Globus pallidus (tissue), 1 donor: ENCODE measurements at regions not wholly inside any gene's neighbourhood (a gene's known extent, or its start where the extent isn't known, plus 50 kb on each side); places are given as distances from the start of the nearest gene placed in this dataset.
"Not testable (repeated sequence)": the region's sequence is repeated elsewhere in the genome, so short reads cannot be mapped to it uniquely, and the experiment has no call there.

Source experiments
- DNase-seq: peaks from one replicate; pipeline ENCODE4 v3.0.0-alpha.2; 2015; ENCODE audit warnings: low spot score

DNA sequence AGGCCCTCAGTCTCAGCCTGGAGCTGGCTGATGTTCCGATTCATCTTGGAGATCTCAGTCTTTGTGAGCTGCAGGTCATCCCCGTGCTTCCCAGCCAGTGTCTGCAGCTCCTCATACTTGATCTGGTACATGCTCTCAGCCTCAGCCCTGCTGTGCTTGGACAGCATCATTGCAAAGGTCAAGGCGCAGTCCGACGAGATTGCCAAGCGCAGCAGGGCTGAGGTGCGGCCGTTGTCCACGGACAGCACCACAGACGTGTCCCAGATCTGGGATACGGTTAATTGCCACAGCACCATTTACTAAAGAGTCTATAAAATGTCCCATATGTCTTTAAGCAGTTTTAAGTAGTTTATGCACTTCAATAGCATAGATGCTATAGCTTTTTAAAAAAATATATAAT, 965.7 kb downstream of the FSCB start:
- DNase-seq, result no peak

DNA sequence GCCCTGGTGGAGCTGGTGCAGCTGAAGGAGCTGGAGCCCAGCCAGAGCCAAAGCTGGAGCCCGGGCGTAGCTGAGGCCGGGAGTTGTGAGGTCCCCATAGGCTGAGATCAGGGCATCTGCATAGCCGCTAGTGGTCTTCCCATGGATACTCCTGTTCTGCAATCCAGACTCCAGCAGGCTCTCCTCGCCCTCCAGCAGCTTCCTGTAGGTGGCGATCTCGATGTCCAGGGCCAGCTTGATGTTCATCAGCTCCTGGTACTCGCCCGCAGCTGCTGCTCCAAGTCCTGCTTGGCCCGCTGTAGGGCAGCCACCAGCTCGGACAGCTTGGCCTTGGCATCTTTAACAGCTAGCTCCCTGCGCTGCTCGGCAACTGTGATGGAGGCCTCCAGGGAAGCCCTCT, 966.1 kb downstream of the FSCB start:
- DNase-seq, result no peak

DNA sequence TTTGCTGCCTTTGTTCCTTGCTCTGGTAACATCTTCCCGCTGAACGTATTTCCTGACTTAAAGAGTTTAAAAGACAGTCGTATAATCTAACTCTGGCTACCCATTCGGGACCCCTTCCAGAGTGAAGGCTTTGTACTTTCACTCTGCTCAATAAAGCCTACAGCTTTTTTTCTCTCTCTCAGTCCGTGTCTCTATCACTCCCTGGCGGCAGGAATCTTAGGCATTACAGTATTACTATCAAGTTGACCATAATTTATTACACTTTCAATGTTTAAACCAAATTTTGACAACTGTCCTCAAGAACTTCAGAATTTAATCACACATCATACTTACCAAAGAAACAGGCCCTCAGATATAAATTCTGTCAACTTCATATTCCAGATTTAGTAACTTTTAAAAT, 967.9 kb downstream of the FSCB start:
- DNase-seq, result no peak

DNA sequence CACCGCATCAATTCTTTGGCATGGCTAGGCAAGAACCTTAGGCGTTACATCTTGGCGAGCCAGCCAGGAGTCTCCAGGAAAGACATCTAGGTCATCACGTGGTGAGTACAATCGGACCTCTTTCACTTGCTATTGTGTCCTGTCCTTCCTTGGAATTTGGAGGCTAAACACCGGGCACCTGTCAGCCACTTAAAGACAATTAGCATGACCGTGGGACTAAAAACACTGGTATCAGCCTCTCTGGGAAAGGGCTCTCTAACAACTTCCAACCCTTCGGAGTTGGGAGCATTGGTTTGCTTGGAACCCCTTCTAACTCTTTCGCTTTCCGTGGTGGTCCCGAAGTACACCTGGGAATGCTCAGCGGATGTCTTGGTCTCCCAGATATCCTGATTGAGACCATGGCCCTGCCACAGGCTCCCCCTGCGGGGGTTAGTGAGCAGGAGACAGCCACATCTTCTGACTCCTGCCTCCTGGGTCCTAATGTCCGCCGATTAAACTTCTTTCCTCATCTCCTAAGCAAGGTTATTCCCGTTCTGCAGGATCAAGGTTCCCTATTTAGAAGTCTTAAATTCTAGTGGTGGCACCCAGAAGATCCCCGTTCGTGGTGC, 971.7 kb downstream of the FSCB start:
- DNase-seq, result no peak

DNA sequence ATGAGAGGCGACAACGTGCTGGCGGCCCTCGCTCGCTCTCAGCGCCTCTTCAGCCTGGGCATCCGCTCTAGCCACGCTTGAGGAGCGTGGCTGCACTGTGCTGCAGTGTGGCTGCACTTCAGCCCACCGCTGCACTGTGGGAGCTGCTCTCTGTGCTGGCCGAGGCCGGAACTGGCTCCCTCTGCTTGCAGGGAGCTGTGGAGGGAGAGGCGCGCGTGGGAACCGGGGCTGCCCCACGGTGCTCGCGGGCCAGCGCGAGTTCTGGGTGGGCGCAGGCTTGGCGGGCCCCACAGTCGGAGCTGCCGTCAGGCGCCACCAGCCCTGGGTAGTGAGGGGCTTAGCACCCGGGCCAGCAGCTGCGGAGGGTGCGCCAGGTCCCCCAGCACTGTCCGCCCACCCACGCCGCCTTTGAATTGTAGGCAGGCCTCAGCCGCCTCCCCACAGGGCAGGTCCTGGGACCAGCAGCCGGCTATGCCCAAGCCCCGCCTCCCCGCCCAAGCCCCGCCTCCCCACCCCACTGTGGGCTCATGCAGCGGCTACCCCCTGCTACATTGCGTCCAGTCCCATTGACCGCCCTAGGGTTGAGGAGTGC, 974.2 kb downstream of the FSCB start:
- no peak for DNase-seq

DNA sequence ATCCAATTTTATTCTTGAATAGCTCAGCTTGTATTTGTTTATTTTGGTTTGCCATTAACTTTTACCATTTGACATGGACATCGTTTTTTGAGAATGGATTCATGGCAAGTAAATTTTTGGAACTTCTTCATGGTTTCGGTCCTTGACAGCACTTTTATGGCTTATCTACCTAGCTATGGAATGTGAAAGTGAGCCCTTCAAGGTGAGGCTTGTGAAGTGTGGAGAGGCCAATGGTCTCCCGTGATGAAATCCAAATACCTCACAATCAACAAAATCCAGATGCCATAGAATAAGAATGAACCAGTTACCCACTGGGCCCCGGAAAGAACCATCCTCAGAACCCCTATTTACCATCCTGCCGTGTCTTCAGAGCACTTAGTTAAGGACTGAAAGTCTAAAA, 978.8 kb downstream of the FSCB start:
- no peak for DNase-seq

DNA sequence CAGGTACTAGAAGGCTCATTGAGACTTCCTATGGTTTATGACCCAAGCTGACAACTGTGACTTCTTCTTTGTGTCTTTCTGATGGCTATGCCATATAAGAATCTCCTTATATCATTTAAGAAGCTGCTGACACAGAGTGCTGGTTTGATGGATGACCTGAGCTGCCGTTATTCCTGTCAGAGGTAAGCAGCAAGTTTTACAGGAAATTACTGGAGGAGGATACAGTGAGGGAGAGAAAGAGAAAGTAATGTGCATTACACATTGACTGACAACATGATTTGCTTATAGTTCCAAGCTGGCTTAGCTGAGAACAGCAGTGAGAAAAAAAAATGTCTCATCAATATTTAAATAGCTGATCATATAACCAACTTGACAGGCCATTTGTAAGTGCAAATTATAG, 981.4 kb downstream of the FSCB start:
- no peak for DNase-seq

DNA sequence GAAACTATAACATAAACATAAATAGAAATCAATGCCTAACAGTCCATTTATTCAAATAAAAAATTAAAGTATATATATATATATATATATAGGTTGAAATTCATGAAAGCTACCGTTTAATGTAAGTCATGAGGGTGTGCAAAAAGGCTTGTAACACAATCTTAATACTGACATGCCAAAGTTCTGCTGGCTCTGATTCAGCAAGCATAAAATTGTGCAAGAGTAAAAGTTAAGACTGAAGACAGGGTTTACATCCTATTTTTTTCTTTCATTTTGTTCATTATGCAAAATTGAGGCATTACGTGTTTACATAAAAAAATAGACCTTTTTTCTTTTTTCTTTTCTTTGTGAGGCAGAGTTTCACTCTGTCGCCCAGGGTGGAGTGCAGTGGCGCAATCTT, 984.2 kb downstream of the FSCB start:
- no peak for DNase-seq

DNA sequence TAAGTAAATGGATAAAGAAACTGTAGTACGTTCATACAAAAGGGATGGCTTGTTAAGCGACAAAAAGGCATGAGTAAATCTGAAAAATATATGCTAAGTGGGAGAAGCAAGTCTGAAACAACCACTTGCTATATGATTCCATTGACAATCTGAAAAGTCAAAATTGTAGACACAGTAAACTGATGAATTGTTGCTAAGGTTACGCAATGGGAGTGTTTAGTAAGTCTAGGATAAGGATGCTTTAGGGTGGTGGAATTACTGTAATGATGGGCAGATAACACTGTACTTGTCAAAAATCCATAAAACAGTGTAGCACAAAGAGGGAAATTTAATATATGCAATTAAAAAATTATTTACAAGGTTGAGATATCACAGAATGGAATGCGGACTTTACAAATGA, 984.9 kb downstream of the FSCB start:
- DNase-seq, result no peak

DNA sequence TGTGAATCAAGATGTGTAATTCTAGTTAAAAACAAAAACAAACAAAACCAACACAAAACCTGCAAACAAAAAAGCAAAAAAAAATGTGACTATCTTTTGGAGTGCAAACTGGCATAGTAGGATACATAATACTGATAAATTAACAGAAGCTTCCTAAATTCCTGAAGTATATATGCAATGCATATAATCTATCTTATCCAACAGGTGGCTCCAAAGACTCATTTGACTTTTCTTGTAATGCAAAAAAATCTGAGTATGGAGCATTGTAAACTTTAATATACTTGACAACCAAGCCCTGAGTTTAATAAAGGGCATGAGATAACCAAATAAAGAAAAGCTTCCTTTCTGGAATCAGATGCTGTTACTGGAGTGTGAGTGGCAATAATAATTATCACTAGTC, 1003.6 kb downstream of the FSCB start:
- DNase-seq, result no peak

DNA sequence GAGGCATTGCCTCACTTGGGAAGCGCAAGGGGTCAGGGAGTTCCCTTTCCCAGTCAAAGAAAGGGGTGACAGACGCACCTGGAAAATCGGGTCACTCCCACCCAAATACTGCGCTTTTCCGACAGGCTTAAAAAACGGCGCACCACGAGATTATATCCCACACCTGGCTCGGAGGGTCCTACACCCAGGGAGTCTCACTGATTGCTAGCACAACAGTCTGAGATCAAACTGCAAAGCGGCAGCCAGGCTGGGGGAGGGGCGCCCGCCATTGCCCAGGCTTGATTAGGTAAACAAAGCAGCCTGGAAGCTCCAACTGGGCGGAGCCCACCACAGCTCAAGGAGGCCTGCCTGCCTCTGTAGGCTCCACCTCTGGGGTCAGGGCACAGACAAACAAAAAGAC, 1014.7 kb downstream of the FSCB start:
- not testable (repeated sequence) for DNase-seq

DNA sequence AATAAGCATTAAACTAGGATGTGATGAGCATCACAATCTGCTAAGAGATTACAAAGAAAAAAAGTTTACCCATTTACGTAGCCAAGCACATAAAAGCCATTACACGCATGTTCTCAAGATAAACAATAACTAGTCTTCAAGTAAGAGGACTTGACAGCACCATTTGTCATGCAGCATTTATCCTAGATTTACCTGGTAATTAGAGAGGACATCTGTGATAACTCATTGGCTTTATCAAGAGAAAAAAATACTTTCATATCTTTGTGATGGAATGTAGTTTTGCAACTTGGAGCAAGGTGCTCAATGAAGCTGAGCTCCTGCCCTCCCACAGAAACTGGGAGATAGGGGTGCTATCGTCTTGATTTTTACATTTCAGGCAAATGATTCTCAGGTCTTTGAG, 1023.7 kb downstream of the FSCB start:
- DNase-seq, result no peak

DNA sequence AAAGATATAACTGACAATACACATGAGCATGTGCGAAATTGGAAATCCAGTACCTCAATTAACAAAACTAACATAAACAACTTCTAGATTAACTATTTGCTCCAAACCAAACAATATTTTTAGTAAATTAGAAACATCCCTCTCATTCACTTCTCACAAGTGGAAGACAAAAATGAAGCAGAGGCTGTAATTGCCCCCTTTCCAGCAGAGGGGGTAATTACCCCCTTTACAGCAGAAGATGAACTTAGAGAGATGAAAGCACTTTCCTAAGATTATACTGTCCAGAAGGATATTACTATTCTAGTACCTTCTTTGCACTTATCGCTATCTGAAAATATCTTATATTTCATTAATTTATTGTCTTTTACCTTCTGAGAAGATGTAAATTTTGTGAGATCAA, 1025.2 kb downstream of the FSCB start:
- DNase-seq, result no peak

DNA sequence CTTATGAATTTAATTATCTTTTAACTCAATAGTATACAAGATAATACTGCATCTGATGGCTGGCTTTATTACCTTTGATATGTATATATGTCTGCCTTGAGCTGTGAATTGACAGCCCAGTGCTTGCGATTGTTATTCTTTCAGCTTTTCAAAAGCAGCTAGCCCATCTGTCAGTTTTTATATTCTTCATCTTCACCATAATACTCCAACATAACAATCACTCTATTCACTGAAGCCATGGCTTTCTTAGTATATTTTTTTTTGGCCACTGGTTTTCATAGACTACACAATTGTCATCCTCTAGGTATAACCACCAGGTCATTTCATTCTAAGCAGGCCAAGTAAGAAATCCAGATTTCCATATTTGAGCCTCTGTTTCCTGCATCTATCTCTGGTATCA, 1026.1 kb downstream of the FSCB start:
- DNase-seq, result no peak

DNA sequence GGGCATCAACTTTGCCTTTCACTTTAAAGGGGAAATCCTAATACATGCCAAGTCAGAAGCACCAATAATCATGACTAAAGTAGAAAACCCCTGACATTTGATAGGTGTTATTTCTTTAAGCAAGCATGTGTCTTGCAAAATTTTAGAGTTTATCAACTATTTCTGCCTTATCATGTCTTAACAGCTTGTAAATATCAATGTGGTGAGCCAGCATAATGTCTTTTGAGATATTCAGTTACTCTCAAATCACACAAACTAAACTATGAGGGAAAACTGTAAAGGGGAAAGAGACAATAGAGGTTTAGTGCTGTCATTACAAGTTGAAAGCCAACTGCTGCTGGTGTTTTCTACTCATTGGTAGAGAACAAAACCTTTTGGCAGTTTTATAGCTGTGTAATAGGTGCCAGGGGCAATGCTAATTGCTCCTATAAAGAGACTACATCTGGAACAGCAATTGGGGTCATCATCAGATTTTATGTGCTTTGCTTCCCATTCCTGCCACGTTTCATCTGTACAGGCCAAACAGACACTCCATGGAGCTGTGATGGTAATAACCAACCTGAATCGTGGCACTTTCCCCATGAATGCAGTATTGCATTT, 1027.4 kb downstream of the FSCB start:
- DNase-seq, result no peak

DNA sequence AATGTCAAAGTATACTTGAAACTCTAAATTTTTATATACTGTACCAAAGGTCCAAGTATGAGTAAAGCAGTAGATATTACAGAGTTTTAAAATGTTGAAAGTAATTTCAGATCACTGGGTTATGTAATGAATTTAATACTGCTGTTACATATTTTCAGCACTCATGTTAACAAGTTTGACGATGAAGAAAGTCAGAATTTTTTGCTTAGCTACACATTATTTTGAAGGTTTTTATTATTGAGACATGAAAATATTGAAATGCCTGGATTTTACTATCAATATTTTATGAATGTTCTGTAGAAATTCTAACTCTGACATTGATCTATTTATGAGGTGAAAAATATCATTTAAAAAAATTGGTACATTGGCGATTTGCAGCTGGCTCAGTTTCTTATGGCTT, 1030.3 kb downstream of the FSCB start:
- DNase-seq, result no peak

DNA sequence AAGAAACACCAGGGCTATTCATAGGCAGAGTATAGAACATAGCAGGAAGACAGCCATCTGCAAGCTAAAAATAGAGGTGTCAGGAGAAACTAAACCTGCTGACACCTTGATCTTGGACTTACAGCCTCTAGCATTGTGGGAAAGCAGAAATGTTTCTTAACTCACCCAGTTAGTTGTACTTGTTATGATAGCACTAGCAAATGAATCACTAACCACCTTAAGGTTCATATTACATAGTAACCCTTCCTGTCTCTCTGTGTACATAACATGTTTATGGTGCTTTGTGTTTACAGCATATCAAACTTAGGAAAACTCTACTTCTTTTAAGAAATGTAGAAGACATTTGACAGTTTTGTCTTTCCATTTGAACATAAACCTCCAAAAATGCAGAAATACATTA, 1031.3 kb downstream of the FSCB start:
- DNase-seq, result no peak

DNA sequence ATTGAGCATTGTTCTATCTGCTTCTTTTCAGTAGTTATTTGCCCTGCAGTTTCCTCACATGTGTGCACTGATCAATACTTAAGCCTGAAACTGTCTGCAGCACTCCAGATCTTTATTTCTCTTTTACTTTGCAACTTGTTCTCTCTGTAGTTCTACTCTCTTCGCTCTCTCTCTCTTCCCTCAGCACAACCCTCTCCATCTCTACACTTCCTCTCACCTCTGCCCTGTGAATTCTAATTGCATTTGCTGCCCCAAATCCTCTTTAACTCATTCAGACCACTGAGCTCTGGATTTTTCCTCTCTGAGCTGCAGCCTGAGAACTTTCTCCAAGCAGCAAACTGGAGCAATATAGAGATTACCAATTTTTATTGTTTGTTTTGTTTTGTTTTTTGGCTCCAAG, 1035.5 kb downstream of the FSCB start:
- DNase-seq, result no peak

DNA sequence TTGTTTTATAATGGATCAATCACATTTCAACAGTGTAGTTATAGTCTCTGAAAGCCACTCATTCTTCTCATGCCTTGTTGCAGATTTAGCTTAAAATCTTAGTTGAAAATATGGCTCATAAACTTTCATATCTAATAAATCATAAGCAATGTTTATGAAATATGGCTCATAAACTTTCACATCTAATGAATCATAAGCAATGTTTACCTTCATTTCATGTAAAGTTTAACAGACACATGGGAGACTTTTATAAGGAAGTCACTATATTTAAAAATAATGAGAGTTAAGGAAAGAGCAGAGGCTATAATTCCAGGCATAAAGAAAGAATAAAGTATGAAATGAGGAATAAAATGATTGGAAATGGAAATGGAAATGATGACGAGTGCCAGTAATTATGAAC, 1042.1 kb downstream of the FSCB start:
- no peak for DNase-seq

DNA sequence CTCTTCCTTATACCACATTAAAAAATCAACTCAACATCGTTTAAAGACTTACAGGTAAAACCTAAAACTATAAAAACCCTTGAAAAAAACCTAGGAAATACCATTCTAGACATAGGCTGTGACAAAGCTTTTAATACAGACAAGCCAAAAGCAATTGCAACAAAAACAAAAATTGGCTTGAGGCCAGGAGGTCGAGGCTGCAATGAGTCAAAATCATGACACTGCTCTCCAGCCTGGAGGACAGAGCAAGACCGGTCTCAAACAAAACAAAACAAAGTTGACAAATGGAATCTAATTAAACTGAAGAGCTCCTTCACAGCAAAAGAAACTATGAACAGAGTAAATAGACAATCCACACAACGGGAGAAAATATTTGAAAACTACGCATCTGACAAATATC, 1057.8 kb downstream of the FSCB start:
- no peak for DNase-seq

DNA sequence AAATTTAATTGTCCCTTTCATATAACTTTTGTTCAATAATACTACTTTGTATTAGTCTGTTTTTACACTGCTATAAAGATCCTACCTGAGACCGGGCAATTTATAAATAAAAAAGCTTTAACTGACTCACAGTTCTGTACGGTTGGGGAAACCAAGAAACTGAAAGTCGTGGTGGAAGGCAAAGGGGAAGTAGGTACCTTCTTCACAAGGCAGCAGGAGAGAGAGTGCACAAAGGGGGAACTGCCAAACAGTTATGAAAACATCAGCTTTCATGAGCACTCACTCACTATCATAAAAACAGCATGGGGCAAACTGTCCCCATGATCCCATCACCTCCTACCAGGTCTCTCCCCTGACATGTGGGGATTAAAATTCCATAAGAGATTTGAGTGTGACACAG, 1069.0 kb downstream of the FSCB start:
- no peak for DNase-seq

DNA sequence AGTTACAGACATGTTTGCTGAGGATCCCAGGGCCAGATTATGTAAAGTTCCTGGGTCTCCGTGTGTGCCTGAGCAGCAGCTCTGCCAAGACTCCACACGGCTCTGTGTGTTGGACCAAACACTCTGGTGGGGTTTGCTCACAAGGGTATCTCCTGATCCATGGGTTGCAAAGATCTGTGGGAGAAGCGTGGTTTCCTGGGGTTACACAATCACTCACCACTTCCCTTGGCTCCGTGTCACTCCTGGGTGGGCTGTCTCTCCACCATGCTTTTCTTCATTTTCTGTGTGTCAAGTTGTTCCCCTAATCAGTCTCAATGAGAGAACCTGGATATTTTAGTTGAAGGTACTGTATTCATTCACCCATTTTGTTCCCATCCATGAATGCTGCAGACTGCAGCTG, 1088.8 kb downstream of the FSCB start:
- DNase-seq, result no peak

DNA sequence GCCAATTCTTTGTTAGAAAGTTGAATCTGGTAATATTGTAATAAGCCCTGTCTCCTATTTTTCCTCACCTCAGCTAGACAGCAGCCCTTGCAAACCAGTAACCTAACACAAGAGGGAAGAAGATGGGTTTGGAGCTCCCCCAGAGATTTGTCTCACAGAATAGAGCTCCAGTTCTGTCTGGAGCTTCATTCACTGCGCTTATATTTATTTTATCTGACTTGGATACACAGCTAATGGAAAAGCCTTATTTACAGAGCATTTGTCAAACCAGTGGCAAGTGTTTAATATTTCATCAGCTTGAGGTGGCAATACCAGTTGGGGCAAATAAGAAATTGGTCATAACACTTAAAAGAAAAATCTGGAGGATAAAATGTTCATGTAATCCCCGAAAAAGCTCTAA, 1094.0 kb downstream of the FSCB start:
- no peak for DNase-seq

DNA sequence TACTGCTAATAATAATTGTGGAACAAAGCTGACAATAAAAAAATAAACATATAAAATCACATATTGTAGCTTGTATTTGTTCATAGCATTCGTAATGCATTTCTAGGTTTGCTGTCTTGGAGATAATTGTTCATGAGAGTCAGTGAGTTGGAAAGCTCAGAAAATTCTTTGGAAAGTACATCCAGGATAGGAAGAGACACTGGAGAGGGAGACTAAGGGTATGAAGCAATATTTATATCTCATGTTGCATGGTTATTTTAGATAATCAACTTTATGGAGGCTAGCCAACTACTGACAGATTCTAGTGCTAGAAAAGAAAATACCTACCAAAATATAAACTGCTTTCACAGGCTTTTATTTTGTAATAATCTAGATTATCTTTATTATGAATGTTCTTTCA, 1095.2 kb downstream of the FSCB start:
- no peak for DNase-seq
